NCI-H2029 treated with DMSO at 0.1 percent for 48 hours (cell line): ENCODE measurements at regions not wholly inside any gene's neighbourhood (a gene's known extent, or its start where the extent isn't known, plus 50 kb on each side); places are given as distances from the start of the nearest gene placed in this dataset.

Experiments used
- DNase-seq: peaks from one replicate; lab custom pipeline; 2025; lab: John Stamatoyannopoulos, UW

GRCh38 chrX:16511796-16512776 lies 137.9 kb upstream of the S100G start:
- DNase-seq: no peak

DNA sequence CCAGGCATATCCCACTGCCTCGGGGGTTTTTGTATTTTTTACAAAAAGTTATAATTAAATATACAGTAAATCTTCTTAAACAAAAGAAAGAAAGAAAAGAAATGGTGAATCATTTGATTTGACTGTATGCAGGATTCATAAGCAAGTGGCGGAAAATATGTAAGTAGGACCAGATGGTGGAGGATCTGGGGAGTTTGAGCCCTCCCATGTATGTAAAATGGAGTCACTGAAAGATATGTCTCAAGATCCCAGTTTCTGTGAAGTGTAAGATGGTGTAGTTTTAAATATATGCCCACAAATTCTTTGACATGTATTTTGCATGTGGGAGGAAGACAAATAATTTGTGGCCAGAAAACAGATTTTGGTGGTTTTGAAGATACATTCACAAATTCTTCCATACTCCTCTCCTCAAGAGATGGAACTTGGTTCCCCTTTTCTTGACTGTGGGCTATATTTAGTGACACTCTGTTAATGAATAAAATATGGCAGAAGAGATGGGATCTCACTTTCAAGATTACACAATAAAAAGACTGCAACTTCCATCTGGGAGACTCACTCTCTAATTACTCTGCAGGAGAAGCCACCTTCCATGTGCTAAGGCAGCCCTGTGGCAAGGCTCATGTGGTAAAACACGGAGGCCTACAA lies 133.6 kb upstream of the S100G start:
- DNase-seq: no peak

DNA sequence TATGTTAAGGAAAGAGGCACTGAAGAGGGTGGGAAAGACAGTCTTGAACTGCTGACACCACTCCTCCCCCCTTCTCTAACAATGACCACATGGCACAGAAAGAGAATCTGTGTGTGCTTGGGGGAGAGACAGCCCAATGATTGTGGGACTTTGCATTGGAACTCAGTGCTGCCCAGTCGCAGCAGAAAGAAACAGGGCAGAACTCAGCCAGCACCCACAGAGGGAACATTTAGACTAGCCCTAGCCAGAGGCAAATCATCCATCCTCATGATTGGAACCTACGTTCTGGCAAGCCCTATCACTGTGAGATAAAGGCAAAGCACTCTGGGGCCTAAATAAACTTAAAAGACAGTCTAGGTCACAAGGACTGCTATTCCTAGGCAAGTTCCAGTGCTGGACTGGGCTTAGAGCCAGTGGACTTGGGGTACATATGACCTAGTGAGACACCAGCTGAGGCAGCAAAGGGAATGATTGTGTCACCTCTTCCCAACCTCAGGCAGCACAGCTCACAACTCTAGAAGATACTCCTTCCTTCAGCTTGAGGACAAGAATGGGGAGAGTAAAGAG lies 132.8 kb upstream of the S100G start:
- no peak for DNase-seq

- DNase-seq: no peak
These were observed 131.8 kb upstream of the S100G start for GRCh38 chrX:16518131-16518530.

DNA sequence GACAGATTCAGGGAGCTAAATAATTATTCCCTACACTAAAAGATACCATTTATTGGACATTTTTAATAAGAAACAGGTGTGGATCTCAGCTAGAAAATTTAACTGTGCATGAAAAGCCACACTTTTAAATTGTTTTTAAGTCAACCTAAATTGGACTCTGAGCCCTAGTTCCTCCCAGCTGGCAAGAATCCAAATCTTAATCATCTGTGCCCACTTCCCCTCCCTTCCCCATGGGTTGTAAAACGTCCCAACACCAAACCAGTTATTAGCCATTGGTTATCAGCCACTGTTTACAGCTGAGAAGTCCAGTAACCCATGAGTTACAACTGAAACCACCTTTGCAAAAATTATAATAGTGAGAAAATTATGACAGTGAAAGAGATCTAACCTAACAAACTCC lies 125.6 kb upstream of the S100G start:
- no peak for DNase-seq

- DNase-seq: no peak
These were observed 124.0 kb upstream of the S100G start for GRCh38 chrX:16526003-16526402.

DNA sequence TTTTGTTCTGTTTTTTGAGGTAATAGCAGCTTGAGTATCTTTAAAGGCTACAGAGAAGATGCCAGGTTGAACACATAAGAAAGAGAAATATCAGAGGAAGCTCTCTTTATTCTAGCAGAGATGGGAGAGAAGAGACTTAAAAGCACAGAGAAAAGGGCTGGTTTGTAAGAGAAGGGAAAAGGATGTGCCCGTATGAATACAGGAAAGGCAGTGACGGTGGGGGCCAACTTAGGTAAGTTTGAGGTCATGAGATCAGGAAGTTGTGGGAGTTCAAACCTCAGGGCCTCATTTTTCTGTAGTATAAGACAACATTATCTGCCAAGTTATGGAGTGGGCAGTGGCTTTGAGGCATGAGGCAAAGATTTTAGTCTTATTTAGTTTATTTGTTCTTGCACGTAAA lies 121.3 kb upstream of the S100G start:
- DNase-seq: no peak
